ENCODE measurements at regions not wholly inside any gene's neighbourhood (a gene's known extent, or its start where the extent isn't known, plus 50 kb on each side); places are given as distances from the start of the nearest gene placed in this dataset.

- H3K27ac Mint-ChIP-seq = no peak overlapping the region
- intact Hi-C loops (cut with micrococcal nuclease) = no loop called here
- peaks cover 5% of the 10 kb centered on the region for H3K9me3 ChIP-seq (ENCODE audit: control insufficient read depth, insufficient read depth, low read length)
- DNase-seq (peak in 1 of 2 donors; percentile 18), ATAC-seq (peak; percentile 60 to 92 (median 61))
- H3K27ac ChIP-seq (ENCODE audit: low read length) = no peak overlapping the region
- H3K4me1 ChIP-seq (ENCODE audit: control insufficient read depth, insufficient read depth, low read length) = no peaks in the 10 kb centered on the region
- no peak for TF ChIP-seq CTCF (IDR thresholded peaks at IDR 0.05)
- peaks cover 26 to 27% of the 10 kb centered on the region in 2 donors for H3K4me1 Mint-ChIP-seq
- no peaks in the 10 kb centered on the region for H3K27me3 ChIP-seq (ENCODE audit: control insufficient read depth, insufficient read depth, low read length)
- 0% methylated on average over 1 of the region's 5 CpGs for WGBS (ENCODE audit: insufficient coverage)
- peaks cover 8 to 14% of the 10 kb centered on the region in 2 donors for H3K27me3 Mint-ChIP-seq (ENCODE audit: low read depth in 2 of 2)
- no peaks in the 10 kb centered on the region for H3K36me3 ChIP-seq (ENCODE audit: control insufficient read depth, insufficient read depth, low read length)
- H3K36me3 Mint-ChIP-seq = no peaks in the 10 kb centered on the region
- no peak overlapping the region for H3K4me3 ChIP-seq (ENCODE audit: low read length)
- no peaks in the 10 kb centered on the region for H3K9me3 Mint-ChIP-seq
- H3K4me3 Mint-ChIP-seq = peak overlapping the region; percentile 47
These were observed 185.6 kb upstream of the RUNX1 start for GRCh38 chr21:35234725-35235124.

- H3K36me3 ChIP-seq (ENCODE audit: control insufficient read depth, insufficient read depth, low read length) = no peaks in the 10 kb centered on the region
- Mint-ChIP-seq H3K4me3 (no peak overlapping the region), H3K36me3 (no peaks in the 10 kb centered on the region), H3K4me1 (peaks cover 26 to 27% of the 10 kb centered on the region in 2 donors), H3K27me3 (ENCODE audit: low read depth in 2 of 2) (peaks cover 0 to 11% of the 10 kb centered on the region in 2 donors), H3K27ac (no peak overlapping the region), H3K9me3 (no peaks in the 10 kb centered on the region)
- H3K4me1 ChIP-seq (ENCODE audit: control insufficient read depth, insufficient read depth, low read length) = no peaks in the 10 kb centered on the region
- DNase-seq = no peak
- H3K9me3 ChIP-seq (ENCODE audit: control insufficient read depth, insufficient read depth, low read length) = peaks cover 5% of the 10 kb centered on the region
- H3K4me3 ChIP-seq (ENCODE audit: low read length) = no peak overlapping the region
- no peak overlapping the region for H3K27ac ChIP-seq (ENCODE audit: low read length)
- 93% methylated on average over 3 of the region's 3 CpGs for WGBS (ENCODE audit: insufficient coverage)
- intact Hi-C loops (cut with micrococcal nuclease) = no loop called here
- no peak for ATAC-seq
- no peaks in the 10 kb centered on the region for H3K27me3 ChIP-seq (ENCODE audit: control insufficient read depth, insufficient read depth, low read length)
- no peak for TF ChIP-seq CTCF (IDR thresholded peaks at IDR 0.05)
These were observed 184.7 kb upstream of the RUNX1 start for GRCh38 chr21:35233756-35234155.

- TF ChIP-seq CTCF (IDR thresholded peaks at IDR 0.05) = no peak
- Histone ChIP-seq H3K36me3 (ENCODE audit: control insufficient read depth, insufficient read depth, low read length) (no peaks in the 10 kb centered on the region), H3K27ac (ENCODE audit: low read length) (no peak overlapping the region), H3K27me3 (ENCODE audit: control insufficient read depth, insufficient read depth, low read length) (no peaks in the 10 kb centered on the region), H3K4me3 (ENCODE audit: low read length) (no peak overlapping the region), H3K9me3 (ENCODE audit: control insufficient read depth, insufficient read depth, low read length) (peaks cover 5% of the 10 kb centered on the region), H3K4me1 (ENCODE audit: control insufficient read depth, insufficient read depth, low read length) (peaks cover 5% of the 10 kb centered on the region)
- DNase-seq (no peak), ATAC-seq (no peak)
- WGBS (ENCODE audit: insufficient coverage) = 97% methylated on average over 11 of the region's 11 CpGs
- Mint-ChIP-seq H3K36me3 (no peaks in the 10 kb centered on the region), H3K4me3 (no peak overlapping the region), H3K27ac (no peak overlapping the region), H3K27me3 (ENCODE audit: low read depth in 2 of 2) (peaks cover 4 to 7% of the 10 kb centered on the region in 2 donors), H3K4me1 (peaks cover 31% of the 10 kb centered on the region in 2 donors), H3K9me3 (no peaks in the 10 kb centered on the region)
- intact Hi-C loops (cut with micrococcal nuclease) = no loop called here
These were observed 183.6 kb upstream of the RUNX1 start for GRCh38 chr21:35232545-35233176.

- no peaks in the 10 kb centered on the region for H3K9me3 Mint-ChIP-seq
- H3K27me3 Mint-ChIP-seq (ENCODE audit: low read depth in 2 of 2) = peaks cover 5 to 9% of the 10 kb centered on the region in 2 donors
- H3K27ac Mint-ChIP-seq = no peak overlapping the region
These were observed 182.0 kb upstream of the RUNX1 start for GRCh38 chr21:35231090-35231489.

More at GRCh38 chr21:35231090-35231489, 182.0 kb upstream of the RUNX1 start:
- Histone ChIP-seq H3K27me3 (ENCODE audit: control insufficient read depth, insufficient read depth, low read length) (no peaks in the 10 kb centered on the region), H3K4me3 (ENCODE audit: low read length) (no peak overlapping the region), H3K36me3 (ENCODE audit: control insufficient read depth, insufficient read depth, low read length) (no peaks in the 10 kb centered on the region), H3K9me3 (ENCODE audit: control insufficient read depth, insufficient read depth, low read length) (peaks cover 2% of the 10 kb centered on the region), H3K27ac (ENCODE audit: low read length) (no peak overlapping the region), H3K4me1 (ENCODE audit: control insufficient read depth, insufficient read depth, low read length) (peaks cover 21% of the 10 kb centered on the region)
- intact Hi-C loops (cut with micrococcal nuclease) = no loop called here
- DNase-seq (no peak), ATAC-seq (no peak)
- Mint-ChIP-seq H3K4me3 (no peak overlapping the region), H3K4me1 (peaks cover 41 to 42% of the 10 kb centered on the region in 2 donors), H3K36me3 (no peaks in the 10 kb centered on the region)
- no peak for TF ChIP-seq CTCF (IDR thresholded peaks at IDR 0.05)
- WGBS (ENCODE audit: insufficient coverage) = 90% methylated on average over 1 of the region's 2 CpGs

All from natural killer cell (primary cell).